ENCODE measurements at regions not wholly inside any gene's neighbourhood (a gene's known extent, or its start where the extent isn't known, plus 50 kb on each side); places are given as distances from the start of the nearest gene placed in this dataset.

DNA sequence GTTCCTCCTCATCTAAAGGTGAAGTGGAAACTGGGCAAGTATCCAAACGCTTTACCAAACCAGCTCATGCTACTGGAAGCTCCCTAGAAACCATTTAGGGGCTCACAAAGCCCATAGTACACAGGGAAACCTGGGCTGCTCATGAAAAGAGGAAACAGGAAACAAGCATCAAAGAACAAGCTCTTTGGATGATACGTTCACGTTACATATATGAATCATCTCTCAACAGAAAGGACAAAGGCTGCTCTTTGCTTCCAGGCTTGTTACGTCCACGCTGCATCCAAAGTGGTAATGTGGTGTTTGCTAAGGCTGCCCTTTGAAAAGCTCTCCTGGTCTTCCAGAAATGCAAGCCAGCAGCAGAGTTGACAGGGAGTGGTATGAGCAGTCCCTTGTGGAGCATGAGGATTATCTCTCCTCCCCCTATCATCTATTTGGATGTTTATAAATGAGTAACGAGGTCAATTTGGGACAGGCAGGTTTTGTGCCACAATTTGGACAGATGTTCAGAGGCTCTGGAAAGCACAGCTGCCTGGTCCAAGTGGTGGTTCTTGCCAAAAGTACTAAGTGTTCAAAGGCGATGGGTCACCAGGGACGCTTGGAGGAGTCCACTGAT lies 98.0 kb upstream of the RORA start:
- TF ChIP-seq CTCF (IDR thresholded peaks at IDR 0.05) (no peak), POLR2A (IDR thresholded peaks at IDR 0.05) (no peak)
